ENCODE measurements at regions not wholly inside any gene's neighbourhood (a gene's known extent, or its start where the extent isn't known, plus 50 kb on each side); places are given as distances from the start of the nearest gene placed in this dataset.

DNA sequence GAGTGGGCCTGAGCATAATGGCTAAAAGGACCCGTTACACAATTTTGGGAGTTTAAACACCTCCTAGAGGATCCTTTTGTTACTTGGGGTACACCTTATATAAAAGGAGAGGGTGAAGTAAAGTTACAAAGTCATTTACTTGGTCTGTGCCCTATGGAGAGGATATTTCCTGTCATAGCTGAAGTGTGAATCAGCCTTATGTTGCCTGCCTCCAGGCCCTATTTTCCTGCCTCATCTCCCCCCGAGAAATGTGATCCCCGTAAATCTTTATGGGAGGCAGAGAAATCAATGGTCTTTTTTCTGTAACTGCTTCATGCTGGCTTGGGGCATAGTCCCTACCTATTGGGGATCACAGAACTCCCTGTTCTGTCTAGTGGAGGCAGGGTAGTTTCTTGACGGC, 906.6 kb downstream of the DSC3 start:
- H4K20me1 ChIP-seq (ENCODE audit: insufficient read depth, low read length) = no peaks in the 10 kb centered on the region
- H3K79me2 ChIP-seq (ENCODE audit: insufficient read depth, low read length) = no peaks in the 10 kb centered on the region
- DNase-seq (ENCODE audit: low spot score) (no peak), ATAC-seq (no peak), FAIRE-seq (no peak)
- no TSS peak for BruUV-seq (replicated peaks)
- CTCF ChIA-PET (ENCODE audit: low intra/inter-chr PET ratio, low total read pairs) = no interaction called here
- POLR2A ChIA-PET = no interaction called here
- H3K9ac ChIP-seq (ENCODE audit: insufficient read depth, low read depth, low read length) = no peak overlapping the region
- WGBS (ENCODE audit: low lambda C conversion rate) = 0% methylated on average over 4 of the region's 4 CpGs
- no peak overlapping the region for H2AFZ ChIP-seq (ENCODE audit: low read length)
- no peak overlapping the region for H3K4me2 ChIP-seq (ENCODE audit: low read depth, low read length)
- H3K9me3 ChIP-seq (ENCODE audit: low read length) = no peaks in the 10 kb centered on the region
- no peak overlapping the region for H3K27ac ChIP-seq (ENCODE audit: extremely low read length, insufficient read depth, low read length)
- in situ Hi-C loops (cut with HindIII; ENCODE audit: extremely low pct_ligation_motif_present, low pct_unique_long_range_greater_than_20kb) = no loop called here
- TF ChIP-seq ZNF333 (CRISPR knock-in tag; IDR thresholded peaks at IDR 0.05; ENCODE audit: borderline replicate concordance) (no peak), HNRNPUL1 (IDR thresholded peaks at IDR 0.05; ENCODE audit: low read depth, low read length) (no peak), ZNF484 (CRISPR knock-in tag; IDR thresholded peaks at IDR 0.05; ENCODE audit: borderline replicate concordance, low read depth) (no peak), RBFOX2 (IDR thresholded peaks at IDR 0.05; ENCODE audit: low read depth, low read length) (no peak), JUNB (CRISPR knock-in tag; IDR thresholded peaks at IDR 0.05; ENCODE audit: borderline replicate concordance) (no peak), ZNF678 (CRISPR knock-in tag; IDR thresholded peaks at IDR 0.05) (no peak), GABPB1 (CRISPR knock-in tag; IDR thresholded peaks at IDR 0.05) (no peak), ZNF496 (CRISPR knock-in tag; IDR thresholded peaks at IDR 0.05; ENCODE audit: insufficient replicate concordance) (no peak), HNRNPK (IDR thresholded peaks at IDR 0.05; ENCODE audit: low read depth, low read length, poor library complexity, severe bottlenecking) (no peak), AKAP8 (CRISPR knock-in tag; IDR thresholded peaks at IDR 0.05) (no peak), ZNF160 (CRISPR knock-in tag; IDR thresholded peaks at IDR 0.05) (no peak)
- TF ChIP-seq, protein P1, sequence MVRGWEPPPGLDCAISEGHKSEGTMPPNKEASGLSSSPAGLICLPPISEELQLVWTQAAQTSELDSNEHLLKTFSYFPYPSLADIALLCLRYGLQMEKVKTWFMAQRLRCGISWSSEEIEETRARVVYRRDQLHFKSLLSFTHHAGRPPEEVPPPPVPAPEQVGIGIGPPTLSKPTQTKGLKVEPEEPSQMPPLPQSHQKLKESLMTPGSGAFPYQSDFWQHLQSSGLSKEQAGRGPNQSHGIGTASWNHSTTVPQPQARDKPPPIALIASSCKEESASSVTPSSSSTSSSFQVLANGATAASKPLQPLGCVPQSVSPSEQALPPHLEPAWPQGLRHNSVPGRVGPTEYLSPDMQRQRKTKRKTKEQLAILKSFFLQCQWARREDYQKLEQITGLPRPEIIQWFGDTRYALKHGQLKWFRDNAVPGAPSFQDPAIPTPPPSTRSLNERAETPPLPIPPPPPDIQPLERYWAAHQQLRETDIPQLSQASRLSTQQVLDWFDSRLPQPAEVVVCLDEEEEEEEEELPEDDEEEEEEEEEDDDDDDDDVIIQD (CRISPR knock-in tag; IDR thresholded peaks at IDR 0.05; ENCODE audit: low read depth) = no peak
- no peak overlapping the region for H3K4me3 ChIP-seq (replicated peaks in 1 of 3; ENCODE audit: insufficient read depth in 1 of 3, low read depth in 2 of 3, low read length in 3 of 3)
- no peaks in the 10 kb centered on the region for H3K27me3 ChIP-seq (ENCODE audit: control insufficient read depth in 1 of 2, insufficient read depth in 2 of 2, low read length in 2 of 2)
- no peaks in the 10 kb centered on the region for H3K4me1 ChIP-seq (ENCODE audit: insufficient read depth, low read length)
- intact Hi-C loops (cut with micrococcal nuclease; ENCODE audit: unreplicated experiment) = no loop called here
- no peaks in the 10 kb centered on the region for H3K36me3 ChIP-seq (replicated peaks in 1 of 2; ENCODE audit: control insufficient read depth in 1 of 2, insufficient read depth in 2 of 2, low read length in 2 of 2)
